ENCODE measurements at regions not wholly inside any gene's neighbourhood (a gene's known extent, or its start where the extent isn't known, plus 50 kb on each side); places are given as distances from the start of the nearest gene placed in this dataset.

DNA sequence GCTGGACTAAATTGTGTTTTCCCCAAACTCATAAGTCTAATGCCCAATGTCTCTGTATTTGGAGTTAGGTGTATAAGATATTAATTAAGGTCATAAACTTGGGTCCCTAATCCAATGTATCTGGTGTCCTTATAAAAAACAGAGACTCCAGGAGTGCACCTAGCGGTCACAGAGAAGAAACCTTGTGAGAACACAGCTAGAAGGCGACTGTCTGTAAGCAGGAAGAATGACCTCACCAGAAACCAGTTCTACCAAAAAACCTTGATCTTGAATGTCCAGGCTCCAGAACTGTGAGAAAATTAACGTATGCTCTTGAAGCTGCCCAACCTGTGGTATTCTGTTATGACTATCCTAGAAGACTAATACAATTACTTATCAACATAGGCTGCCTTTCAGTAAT, 591.7 kb upstream of the PTPRD start:
- TF ChIP-seq, protein P1, sequence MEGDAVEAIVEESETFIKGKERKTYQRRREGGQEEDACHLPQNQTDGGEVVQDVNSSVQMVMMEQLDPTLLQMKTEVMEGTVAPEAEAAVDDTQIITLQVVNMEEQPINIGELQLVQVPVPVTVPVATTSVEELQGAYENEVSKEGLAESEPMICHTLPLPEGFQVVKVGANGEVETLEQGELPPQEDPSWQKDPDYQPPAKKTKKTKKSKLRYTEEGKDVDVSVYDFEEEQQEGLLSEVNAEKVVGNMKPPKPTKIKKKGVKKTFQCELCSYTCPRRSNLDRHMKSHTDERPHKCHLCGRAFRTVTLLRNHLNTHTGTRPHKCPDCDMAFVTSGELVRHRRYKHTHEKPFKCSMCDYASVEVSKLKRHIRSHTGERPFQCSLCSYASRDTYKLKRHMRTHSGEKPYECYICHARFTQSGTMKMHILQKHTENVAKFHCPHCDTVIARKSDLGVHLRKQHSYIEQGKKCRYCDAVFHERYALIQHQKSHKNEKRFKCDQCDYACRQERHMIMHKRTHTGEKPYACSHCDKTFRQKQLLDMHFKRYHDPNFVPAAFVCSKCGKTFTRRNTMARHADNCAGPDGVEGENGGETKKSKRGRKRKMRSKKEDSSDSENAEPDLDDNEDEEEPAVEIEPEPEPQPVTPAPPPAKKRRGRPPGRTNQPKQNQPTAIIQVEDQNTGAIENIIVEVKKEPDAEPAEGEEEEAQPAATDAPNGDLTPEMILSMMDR (IDR thresholded peaks at IDR 0.05): no peak
- no peak for TF ChIP-seq POLR2A (IDR thresholded peaks at IDR 0.05)
